Stromal cell of bone marrow (primary cell): ENCODE measurements at regions not wholly inside any gene's neighbourhood (a gene's known extent, or its start where the extent isn't known, plus 50 kb on each side); places are given as distances from the start of the nearest gene placed in this dataset.
A peak's percentile ranks its signal among the peaks of the same experiment; 100 is the strongest.

Source experiments
- DNase-seq: peaks from one replicate; pipeline ENCODE4 v3.0.0-alpha.2; 2012; ENCODE audit warnings: low read depth

DNA sequence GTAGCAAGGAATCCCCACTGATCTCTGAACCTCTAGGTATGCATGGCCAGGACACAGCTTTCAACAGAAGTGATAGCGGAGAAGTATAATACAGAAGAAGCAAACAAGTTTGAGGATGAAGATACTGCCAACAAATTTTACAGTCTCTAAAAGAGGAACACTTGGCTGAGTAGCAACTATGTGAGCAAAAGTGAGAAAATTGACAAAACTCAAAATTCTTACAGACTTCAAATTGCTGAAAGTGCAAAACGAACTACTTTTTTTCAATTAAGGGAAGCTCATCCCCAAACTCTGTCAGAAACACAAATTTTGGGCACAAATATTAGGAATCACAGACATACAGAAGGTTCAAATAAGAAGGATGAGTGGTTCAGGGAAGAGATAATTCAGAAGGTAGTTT is 1324.6 kb downstream of the LRFN5 start:
- DNase-seq, result no peak

DNA sequence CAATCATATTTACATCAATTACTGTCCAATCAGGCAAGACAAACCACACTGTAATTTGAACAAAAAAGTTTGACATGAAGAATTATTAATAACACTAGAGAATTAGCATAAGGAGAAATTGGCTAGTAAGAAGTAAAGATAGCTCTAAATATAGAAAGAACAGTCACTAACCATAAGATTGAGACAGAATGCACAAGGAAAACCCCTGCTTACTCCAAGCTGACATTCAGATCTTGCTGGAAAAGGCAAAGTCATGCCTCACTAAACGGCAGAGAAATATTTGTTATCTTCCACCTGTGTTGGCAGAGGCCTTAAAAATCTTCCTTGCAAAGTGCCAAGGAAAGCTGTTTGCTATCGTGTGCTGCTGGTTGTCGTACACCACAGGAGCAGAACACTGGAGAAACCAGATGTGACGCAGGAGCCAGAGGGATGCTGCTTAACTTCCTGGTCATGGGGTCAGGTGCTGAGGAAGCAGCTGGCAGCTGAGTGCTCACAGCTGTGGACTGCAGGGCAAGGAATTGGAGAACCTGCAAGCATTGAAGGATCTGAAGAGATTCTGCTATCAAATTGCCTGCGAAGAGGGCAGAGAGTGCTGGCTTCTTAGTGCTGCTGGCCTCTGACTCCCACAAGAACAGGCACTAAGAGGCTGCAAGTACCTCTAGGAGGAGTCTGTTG is 1323.3 kb downstream of the LRFN5 start:
- DNase-seq, result no peak

DNA sequence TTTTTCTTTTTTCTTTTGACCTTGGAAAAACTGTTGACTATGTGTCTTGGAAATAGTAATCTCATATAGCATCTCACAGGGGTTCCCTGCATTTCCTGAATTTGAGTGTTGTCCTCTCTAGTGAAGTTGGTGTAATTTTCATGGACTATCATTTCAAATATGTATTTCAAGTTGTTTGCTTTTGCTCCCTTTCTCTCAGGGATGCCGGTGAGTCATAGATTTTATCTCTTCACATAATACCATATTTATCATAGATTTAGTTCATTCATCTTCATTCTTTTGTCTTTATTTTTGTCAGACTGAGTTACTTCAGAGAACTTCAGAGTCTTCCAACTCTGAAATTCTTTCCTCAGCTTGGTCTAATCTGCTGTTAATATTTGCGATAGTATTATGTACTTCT is 1320.6 kb downstream of the LRFN5 start:
- no peak for DNase-seq

- DNase-seq, result no peak
Observed at GRCh38 chr14:42921901-42922300, 1315.2 kb downstream of the LRFN5 start.

DNA sequence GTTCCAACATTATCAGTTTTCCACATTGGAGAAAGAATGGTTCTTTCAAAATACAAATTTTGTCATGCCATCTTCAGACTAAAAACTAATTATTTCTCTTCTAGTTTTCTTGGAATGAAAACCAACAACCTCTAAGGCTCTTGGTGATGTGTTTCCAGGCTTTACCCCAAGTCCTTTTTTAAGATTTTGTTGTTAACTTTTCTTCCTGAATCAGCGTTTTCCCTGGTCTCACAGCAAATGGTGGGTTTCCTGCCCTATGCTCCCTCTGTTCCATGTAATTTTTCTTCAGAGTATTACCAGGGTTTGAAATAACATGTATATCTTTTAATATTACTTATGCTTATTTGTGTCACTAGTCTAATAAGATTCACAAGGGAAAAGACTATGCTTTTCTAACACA is 1311.9 kb downstream of the LRFN5 start:
- DNase-seq, result no peak

DNA sequence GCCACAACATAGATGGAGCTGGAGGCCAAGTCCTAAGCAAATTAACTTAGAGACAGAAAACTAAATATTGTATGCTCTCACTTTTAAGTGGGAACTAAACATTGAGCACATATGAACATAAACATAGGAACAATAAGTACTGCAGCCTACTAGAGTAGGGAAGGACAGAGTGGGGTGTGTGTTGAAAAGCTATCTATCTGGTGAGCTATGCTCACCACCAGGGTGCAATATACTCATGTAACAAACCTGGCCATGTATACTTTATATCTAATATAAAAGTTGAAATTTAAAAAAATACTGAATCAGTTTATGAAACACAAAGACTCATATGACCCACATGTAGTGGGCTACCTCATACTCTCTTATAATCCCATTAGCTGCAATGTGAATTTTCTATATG is 1305.0 kb downstream of the LRFN5 start:
- DNase-seq, result no peak

DNA sequence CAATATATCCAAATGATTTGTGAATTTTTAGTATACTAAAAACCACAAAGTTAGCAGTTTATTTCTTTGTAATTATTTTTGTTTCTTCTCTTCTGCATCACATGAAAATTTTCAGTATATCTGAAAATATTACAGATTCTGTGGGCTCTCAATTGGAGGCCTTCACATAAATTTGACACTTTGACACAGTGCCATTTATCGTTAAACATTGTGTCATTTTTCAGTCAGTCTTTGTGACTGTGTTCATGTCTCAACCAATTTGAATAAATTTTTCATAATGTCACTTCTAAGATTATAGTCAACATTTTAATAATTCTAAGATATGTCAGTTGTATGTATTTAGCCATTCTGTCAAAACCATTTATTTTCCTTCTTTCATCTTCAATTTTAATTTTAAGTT is 1303.0 kb downstream of the LRFN5 start:
- DNase-seq, result no peak

DNA sequence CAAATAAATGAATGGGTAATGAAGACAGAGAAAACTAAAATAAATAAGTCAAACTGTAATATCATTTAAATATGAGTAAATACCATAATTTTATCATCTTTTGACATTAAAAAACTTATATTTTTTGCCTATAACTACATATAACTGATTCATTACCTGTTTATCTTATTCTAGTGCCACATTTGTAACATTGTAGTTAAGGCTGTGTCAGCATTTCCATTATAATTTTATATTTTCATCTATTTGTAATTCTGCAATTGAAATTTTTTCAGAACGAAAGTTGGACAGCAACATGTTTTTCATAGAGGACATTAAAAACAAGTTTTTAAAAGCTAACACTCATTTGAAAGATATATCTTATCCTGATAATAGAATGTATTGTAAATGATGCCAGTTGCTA is 1286.5 kb downstream of the LRFN5 start:
- DNase-seq, result no peak

GRCh38 chr14:42884100-42884499 is 1277.4 kb downstream of the LRFN5 start:
- DNase-seq, result peak; percentile 45

DNA sequence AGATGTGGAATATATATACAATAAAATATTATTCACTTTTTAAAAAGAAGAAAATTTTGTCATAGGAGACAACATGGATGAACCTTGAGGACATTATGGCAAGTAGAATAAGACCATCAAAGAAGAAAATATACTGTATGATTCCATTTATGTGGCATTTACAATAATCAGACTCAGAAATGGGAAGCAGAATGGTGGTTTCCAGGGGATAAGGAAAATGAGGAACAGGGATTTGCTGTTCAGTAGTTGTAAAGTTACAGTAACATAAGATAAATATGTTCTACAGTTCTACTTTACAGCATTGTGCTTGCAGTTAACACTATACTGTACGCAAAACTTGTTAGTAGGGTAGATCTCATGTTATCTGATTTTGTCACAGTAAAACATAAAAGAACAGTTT is 1271.0 kb downstream of the LRFN5 start:
- no peak for DNase-seq

GRCh38 chr14:42872786-42873185 is 1266.1 kb downstream of the LRFN5 start:
- no peak for DNase-seq

DNA sequence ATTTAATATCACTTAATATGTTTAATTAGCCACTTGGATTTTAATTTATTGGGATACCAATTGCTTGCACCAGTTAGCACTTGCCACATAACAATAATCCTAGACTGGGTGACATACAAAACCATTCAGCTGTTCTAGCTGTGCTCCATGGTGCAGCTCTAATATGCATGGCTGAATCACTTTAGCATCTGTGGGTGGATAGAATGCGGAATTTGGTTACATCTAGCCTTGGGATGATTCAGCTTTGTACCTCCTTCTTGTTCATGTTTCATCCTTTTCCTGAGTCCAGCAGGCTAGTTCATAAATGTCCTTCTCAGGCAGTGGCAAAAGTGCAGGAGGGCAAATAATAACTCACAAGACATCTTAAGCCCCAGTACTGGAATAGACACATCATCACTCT is 1263.0 kb downstream of the LRFN5 start:
- DNase-seq, result peak; percentile 21

- no peak for DNase-seq
Observed at GRCh38 chr14:42862114-42862513, 1255.4 kb downstream of the LRFN5 start.

DNA sequence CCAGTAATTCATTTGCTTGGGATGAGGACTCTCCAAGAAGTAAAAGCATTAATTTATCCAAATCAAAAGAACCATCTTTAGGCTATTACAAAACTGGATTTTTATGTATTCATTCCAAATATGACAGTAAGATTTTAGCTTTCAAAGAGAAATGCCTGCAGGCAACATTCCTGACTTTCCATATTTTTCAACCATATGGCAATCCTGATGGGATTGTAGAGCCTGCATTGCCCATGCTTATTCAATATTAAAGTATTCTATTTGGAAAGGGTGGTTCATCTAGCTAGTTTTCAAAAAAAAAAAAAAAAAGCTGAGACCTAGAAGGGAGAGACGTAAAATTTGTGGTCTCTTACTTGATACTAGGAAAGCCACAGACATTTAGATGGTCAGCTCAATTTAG is 1253.7 kb downstream of the LRFN5 start:
- no peak for DNase-seq

GRCh38 chr14:42856106-42856505 is 1249.4 kb downstream of the LRFN5 start:
- DNase-seq, result no peak

DNA sequence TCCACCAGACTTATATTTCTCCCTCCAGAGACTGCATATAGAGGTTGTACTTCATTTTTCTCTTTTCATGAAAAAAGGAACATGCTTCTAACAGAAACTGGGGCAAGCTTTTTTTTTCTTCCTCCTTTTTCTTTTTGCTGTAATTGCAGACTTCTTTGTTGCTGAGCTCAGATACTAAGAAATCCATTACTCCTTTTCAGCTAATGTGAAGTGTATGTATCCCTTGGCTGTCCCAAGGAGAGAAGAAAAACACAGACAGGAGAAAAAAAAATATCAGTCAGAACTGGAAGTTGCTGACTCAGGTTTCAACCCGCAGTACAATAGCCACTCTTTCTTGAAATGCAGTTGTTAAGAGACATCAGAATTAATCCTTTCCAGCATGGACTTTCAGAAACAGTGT is 1248.4 kb downstream of the LRFN5 start:
- DNase-seq, result peak; percentile 14

GRCh38 chr14:42854061-42854460 is 1247.4 kb downstream of the LRFN5 start:
- DNase-seq, result peak; percentile 12

DNA sequence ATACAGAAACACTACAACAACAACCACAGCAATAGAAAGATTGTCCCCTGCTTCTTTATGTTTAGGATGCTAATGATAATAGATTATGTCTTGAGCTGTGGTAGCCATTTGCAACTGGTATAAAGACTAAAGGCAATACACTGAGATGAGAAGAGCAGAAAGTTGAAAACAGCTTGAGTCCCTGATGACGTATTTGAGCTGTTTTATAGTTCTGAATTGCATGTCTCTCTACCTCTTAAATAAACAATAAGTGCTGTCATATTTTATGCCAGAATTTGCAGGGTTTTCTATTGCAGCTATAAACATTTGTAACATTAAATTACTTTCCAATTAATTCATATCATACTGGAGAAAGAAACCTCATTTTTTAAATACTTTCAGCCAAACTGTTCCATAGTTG is 1242.0 kb downstream of the LRFN5 start:
- no peak for DNase-seq

DNA sequence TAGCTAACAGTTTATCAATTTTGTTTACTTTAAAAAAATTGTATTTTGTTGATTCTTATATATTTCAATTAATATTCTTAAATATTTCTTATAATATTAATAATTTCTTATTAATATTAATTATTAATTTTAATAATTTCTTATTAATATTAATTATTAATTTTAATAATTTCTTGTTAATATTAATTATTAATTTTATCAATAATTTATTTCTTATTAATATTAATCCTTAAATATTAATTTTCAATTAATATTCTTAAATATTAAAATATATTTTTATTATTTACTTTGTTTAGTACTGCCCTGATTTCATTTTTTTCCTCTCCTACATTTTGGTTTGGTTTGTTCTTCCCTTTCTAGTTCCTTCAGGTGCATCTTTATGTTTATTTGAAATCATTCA is 1208.1 kb downstream of the LRFN5 start:
- DNase-seq, result no peak

DNA sequence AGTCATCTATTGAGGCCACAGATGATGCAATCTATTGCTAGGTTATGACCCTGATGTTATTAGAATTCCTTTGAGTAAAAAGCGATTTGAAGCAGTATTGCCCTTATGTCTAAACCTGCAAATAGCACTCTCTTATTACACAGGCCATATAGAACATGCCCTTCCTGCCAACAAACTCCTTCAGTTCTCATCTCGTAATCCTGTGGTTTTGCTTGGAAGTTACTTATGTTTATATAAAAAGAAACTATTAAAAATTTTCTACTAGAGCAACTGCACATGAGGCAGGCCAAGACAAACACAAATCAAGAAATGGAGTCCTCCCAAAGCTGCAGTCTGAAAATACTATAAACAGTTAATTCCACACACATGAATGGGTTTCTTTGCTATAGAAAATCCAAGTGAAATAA is 1200.2 kb downstream of the LRFN5 start:
- DNase-seq, result peak; percentile 68

- no peak for DNase-seq
Observed at GRCh38 chr14:42804141-42804540, 1197.5 kb downstream of the LRFN5 start.

GRCh38 chr14:42802346-42802745 is 1195.7 kb downstream of the LRFN5 start:
- DNase-seq, result no peak

DNA sequence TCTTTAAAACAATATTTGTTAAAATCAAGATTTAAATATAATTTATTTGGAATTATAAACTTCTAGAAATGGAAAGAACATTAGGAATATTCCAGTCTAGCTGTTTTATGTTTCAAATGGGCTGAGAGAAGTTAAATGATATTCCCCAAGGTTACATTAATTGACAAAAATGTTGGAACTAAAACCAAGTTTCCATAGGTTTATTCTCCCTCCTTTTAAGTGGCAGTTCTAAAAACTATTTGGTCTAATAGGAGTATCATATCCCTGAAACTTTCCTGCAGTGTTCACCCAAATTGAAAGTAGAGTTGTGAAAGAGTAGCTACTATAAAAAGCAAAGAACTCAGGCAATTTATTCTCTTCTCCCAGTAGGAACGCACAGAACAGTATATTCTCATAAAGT is 1185.5 kb downstream of the LRFN5 start:
- DNase-seq, result no peak

- DNase-seq, result no peak
Observed at GRCh38 chr14:42782754-42783153, 1176.1 kb downstream of the LRFN5 start.

DNA sequence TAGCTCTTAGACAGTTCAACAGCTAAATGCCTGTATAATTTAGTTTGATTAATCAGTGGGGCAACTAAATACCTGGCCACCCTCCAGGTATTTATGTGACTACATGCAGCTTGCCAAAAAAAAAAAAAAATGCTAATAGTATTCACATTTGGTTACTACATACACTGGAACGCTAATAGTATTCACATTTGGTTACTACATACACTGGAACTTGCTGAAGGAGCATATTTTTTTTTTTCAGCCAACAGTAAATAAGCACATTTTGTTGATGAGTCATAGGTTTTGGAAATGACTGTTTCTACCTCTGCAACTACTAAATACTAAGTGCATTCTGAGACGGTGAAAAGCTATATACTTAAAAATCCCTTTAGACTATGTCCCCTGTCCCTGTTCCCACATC is 1172.3 kb downstream of the LRFN5 start:
- no peak for DNase-seq
